ENCODE measurements at regions not wholly inside any gene's neighbourhood (a gene's known extent, or its start where the extent isn't known, plus 50 kb on each side); places are given as distances from the start of the nearest gene placed in this dataset.

DNA sequence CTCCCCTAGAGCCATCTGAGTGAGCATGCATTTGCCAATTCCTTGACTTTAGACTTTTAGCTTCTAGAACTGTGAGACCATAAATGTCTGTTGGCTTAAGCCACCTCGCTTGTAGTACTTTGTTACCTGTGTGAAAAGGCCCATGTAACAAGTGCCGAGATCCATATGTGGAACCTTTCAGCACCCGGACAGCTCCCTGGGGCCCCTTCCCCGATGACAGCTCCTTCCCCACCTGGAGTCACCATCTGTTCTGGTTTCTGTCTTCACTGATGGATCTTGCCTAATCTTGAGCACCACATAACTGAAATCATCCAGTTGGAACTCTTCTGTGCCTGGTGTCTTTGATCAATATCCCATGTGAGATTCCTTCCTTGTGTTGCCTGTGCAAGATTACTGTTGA is 78.9 kb upstream of the EEF2KMT start:
- TF ChIP-seq POLR2AphosphoS5 (IDR thresholded peaks at IDR 0.05; ENCODE audit: borderline replicate concordance, low read depth, low read length) (no peak), EZH2 (IDR thresholded peaks at IDR 0.05) (no peak), FOXP2 (optimal IDR thresholded peaks at IDR 0.05; ENCODE audit: control extremely low read depth, extremely low read length, insufficient read depth) (no peak)

All from SK-N-MC (cell line).